HuH-7.5 (cell line): ENCODE measurements at regions not wholly inside any gene's neighbourhood (a gene's known extent, or its start where the extent isn't known, plus 50 kb on each side); places are given as distances from the start of the nearest gene placed in this dataset.
"Not testable (repeated sequence)": the region's sequence is repeated elsewhere in the genome, so short reads cannot be mapped to it uniquely, and the experiment has no call there.

Experiments used
- DNase-seq: peaks from one replicate; pipeline ENCODE4 v3.0.0; 2011; ENCODE audit warnings: low spot score

GRCh38 chr17:33564146-33564545 lies 271.1 kb upstream of the ASIC2 start:
- DNase-seq, result no peak

GRCh38 chr17:33567223-33567622 lies 274.1 kb upstream of the ASIC2 start:
- no peak for DNase-seq

GRCh38 chr17:33572615-33573014 lies 279.5 kb upstream of the ASIC2 start:
- DNase-seq, result no peak

GRCh38 chr17:33574942-33575445 lies 281.9 kb upstream of the ASIC2 start:
- no peak for DNase-seq

- DNase-seq, result not testable (repeated sequence)
These were observed 286.6 kb upstream of the ASIC2 start for GRCh38 chr17:33579740-33580139.

- DNase-seq, result no peak
These were observed 287.1 kb upstream of the ASIC2 start for GRCh38 chr17:33580215-33580614.

GRCh38 chr17:33582661-33583060 lies 289.6 kb upstream of the ASIC2 start:
- DNase-seq, result no peak

- DNase-seq, result no peak
These were observed 290.7 kb upstream of the ASIC2 start for GRCh38 chr17:33583518-33584417.

GRCh38 chr17:33593991-33594390 lies 300.9 kb upstream of the ASIC2 start:
- no peak for DNase-seq

GRCh38 chr17:33595828-33596227 lies 302.7 kb upstream of the ASIC2 start:
- DNase-seq, result no peak

- no peak for DNase-seq
These were observed 303.8 kb upstream of the ASIC2 start for GRCh38 chr17:33596899-33597298.

GRCh38 chr17:33598797-33599196 lies 305.7 kb upstream of the ASIC2 start:
- no peak for DNase-seq

GRCh38 chr17:33602981-33603380 lies 309.9 kb upstream of the ASIC2 start:
- DNase-seq, result no peak

GRCh38 chr17:33603789-33604188 lies 310.7 kb upstream of the ASIC2 start:
- no peak for DNase-seq

GRCh38 chr17:33611532-33611931 lies 318.4 kb upstream of the ASIC2 start:
- DNase-seq, result no peak

- no peak for DNase-seq
These were observed 322.8 kb upstream of the ASIC2 start for GRCh38 chr17:33615861-33616260.

GRCh38 chr17:33623841-33624240 lies 330.7 kb upstream of the ASIC2 start:
- DNase-seq, result no peak

GRCh38 chr17:33628500-33629346 lies 335.6 kb upstream of the ASIC2 start:
- DNase-seq, result no peak

- no peak for DNase-seq
These were observed 340.4 kb upstream of the ASIC2 start for GRCh38 chr17:33633446-33633845.

- no peak for DNase-seq
These were observed 344.4 kb upstream of the ASIC2 start for GRCh38 chr17:33637534-33637933.

- DNase-seq, result no peak
These were observed 346.2 kb upstream of the ASIC2 start for GRCh38 chr17:33639103-33639880.

- no peak for DNase-seq
These were observed 347.5 kb upstream of the ASIC2 start for GRCh38 chr17:33640629-33641028.
